Activated T-cell treated with anti-CD3 and anti-CD28 coated beads for 4 hours (primary cell): ENCODE measurements at regions not wholly inside any gene's neighbourhood (a gene's known extent, or its start where the extent isn't known, plus 50 kb on each side); places are given as distances from the start of the nearest gene placed in this dataset.

ENCODE experiments used
- DNase-seq: peaks from one replicate; pipeline ENCODE4 v3.0.0-alpha.2; 2020

DNA sequence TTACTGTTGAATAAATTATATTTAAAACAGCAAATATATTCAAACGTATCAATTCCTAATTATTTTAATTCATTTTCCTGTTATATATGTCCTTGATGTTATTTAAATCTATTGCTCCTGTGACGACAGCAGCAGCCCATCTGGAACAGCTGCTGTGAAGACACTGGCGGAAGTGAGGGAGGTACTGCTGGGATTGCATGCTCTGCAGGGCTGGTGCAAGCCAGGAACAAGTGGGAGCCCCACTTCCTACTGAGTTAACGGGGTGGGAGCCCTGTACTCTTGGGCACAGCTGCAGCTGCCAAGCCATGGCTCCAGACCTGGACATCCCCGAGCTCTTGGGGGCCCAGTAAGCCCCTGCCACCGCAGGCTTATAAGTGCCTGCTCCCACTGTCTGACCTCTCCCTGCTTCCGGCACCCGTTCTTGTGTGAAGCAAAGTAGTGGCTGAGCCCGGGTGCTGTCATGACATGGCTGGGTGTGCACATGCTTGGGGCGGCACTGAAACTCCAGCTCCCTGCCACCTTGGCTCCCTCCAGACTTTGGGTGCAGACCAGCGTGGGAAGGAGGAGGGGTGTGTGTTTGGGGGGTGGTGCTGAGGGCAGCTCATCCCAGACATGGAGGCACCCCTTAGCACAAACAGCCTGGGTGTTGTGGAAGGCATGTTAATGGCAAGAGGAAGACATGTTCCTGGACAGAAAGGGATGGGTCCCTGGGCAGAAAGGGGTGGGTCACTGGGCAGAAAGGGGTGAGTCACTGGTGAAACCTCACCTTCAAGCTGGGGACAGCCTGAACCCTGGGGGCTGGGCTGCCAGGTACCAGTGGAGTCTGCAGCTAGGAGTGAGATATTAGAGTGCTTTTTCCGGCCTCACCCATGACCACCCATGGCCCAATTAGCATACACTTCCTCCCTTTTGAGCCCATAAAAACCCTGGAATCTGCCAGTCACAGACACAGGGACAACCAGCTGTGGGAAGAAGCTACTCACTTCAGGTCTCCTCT is 1981.3 kb upstream of the IGFBP7 start:
- DNase-seq: no peak

DNA sequence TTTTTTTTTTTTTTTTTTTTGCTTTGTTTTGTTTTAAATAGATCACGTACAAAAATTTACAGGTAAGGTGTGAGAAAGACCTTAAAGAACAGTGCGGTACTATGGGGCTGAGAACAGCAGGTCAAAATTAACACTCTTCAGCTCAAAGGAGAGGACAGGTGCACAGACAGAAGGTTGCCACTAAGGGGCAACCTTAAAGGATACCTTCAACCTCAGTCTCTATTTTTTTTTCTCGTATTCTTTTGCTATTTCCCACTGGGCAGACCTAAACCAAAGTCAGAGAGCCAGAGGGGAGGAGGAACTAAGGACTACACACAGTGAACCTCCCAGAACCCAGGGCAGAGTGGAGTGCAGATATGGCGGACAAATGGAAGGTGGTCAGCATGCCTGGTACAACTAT is 1984.3 kb upstream of the IGFBP7 start:
- DNase-seq: no peak

DNA sequence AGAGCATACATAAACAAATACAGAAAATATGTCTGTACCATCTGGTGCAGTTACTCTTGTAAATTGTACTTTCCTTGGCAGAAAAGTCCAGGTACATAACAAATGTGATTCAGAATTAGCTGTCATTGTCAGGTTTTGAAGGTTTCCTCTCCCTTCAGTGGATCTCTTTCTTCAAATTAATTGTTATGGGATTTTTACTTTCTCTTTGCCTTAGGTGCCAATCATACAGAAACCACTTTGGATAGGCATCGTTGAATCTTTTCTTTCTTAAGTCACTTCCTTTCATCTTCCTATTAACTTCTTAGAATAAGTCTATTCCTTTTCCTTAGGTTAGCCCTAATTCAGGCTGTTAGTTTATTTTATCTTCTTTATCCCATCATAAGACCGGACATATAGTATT is 1992.1 kb upstream of the IGFBP7 start:
- DNase-seq: no peak

DNA sequence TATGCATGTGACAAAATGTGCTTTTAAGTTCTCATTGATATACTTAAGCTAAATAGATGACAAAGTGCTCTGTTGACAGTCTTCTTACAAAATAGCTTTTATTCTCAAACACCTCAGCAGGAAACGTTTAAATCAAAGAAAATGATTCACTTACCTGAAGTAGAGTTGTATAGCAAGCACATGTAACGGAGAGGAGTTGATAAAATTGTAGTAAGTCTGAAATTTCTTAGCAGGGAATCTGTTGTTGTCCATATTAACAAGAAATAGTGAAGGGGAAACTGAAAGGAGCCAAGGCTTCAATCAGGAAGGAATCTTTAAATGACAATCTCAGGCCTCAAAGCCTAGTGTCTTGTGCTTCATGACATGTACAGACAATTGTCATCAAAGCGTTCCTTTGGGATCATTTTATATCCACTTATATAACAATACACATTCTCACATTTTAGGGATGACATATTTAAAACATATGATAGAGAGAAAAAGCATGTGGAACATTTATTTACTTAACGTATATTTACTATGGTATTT is 2010.2 kb upstream of the IGFBP7 start:
- DNase-seq: no peak

DNA sequence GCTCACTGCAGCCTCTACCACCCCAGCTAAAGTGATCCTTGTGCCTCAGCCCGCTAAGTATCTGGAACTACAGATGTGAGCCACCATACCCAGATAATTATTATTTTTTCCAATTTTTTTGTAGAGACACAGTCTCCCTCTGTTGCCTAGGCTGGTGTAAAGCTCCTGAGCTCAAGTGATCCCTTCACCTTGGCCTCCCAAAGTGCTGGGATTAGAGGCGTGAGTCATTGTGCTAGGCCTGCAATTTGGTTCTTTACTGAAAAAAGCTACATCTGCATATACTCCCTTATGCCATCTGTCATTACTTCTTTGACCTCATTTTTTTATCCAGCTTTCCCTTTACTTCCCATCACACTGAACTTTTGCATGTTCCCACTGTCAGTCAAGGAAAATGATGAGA is 2012.4 kb upstream of the IGFBP7 start:
- no peak for DNase-seq

DNA sequence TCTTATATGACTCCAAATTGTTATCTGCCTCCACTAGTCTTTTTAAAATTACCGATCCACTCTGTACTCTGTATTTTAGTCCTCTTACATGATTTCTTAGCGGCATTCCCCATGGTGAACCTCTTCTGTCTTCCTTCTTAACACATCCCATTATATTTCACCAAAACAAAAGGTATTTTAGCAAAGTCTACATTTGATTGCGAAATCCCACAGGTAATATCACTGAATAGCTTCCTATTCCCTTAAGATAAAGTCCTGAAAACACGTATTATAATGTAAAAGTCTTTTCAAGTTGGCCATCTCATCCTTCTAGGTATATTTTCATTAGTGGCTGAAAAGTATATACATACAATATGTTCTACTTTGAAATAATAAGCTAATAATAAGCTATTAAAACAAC is 2016.0 kb upstream of the IGFBP7 start:
- DNase-seq: no peak

DNA sequence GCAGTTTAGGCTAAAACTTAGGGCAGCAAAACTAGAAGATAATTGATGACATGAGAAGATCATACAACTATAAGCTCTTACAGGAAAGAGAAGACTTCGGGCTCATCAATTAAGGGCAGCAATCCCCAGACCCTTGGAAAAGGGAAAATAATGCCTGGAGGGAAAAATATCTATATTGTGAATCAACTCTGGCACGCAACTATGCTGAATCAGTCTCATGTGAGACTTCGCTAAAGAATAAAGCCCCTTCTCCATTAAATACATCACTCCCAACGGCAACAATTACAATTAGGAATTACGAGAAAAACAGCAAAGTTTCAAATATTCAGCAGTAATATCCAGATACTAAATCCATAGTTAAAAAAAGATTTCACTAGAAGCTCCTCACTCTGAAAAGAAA is 2016.8 kb upstream of the IGFBP7 start:
- DNase-seq: no peak

DNA sequence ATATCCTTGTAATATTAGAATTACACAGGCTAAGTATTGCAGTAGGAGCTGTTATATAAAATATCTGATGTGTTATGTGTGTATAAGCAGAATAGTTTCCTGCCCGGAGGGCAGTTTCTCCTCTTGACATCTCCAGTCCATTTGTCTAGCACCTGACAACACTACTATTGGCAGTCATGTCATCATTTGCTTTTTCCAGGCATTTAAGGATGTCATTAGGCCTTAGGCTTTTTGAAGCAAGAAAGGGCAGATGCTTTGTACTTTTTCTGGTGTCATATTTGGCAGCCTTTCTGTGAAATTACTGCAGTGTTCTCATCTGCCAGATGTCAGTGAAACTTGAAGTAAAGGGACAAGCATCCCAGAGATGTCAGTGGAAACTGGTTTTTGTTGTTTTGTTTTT is 2017.6 kb upstream of the IGFBP7 start:
- no peak for DNase-seq

DNA sequence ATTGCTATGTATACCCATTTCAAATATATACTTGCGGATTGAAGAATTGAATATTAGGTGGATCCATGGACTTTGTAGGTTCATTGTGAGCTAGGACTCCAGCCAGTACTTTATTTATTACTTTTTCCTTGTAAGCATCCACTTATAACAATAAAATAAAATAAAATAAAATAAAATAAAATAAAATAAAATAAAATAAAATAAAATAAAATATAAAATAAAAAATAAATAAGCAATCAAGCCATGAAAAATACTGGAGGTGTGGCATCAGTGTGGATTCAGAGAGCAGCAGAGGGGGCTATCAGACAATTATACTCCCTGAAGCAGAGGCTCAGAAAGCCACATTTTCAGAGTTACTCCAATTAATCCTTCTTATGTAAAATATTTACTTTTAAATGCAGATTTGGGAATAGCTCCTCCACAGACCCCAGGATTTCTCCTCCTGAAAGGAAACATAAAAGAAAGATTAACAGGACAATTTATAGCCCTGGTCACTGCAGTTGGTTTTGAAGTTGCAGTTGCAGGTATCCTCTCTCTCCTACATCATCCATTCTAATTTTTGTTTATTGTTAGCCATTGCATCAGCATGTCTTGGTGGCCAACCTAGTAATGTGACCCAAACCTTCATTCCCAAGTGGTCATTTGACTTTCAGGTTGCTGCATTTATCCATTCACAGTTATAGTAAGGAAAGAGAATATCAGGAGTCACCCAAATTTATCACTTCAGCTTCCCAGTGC is 2025.2 kb upstream of the IGFBP7 start:
- DNase-seq: no peak

DNA sequence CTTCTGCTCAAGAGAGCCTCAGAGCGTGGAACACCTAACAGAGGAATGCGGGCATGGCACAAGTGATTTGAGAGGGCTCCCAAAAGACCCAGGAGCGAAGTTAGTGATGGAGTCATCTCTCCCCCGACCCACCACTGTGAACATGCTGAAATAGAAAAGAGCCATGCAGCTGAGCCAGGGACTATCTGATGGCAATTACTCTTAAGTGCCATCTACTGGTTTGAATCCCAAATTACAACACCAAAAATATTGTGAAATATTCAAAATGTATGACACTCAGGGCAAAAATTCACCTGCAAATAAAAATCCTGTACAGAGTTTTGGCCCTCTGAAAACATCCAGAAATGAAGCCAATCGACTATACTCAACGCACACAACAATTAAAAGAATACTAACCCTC is 2038.9 kb upstream of the ADGRL3 start:
- DNase-seq: no peak

DNA sequence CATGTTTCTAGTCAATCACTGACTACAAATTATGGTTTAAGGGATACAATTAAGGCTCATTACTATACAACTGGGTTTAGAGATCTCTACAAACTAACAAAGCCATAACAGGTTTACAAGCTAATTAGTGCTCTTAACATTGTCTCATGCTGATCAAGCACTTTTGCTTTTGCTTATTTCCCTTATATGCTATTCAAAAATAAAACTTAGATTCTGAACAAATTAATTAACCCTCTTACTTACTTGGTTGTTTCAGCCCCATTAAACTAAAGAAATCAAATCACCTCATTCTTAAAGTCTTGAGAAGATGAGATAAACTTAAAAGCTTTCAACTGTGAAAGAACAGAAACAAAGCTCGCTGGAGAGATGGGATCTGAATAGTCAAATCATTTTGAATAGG is 2024.5 kb upstream of the ADGRL3 start:
- DNase-seq: no peak

DNA sequence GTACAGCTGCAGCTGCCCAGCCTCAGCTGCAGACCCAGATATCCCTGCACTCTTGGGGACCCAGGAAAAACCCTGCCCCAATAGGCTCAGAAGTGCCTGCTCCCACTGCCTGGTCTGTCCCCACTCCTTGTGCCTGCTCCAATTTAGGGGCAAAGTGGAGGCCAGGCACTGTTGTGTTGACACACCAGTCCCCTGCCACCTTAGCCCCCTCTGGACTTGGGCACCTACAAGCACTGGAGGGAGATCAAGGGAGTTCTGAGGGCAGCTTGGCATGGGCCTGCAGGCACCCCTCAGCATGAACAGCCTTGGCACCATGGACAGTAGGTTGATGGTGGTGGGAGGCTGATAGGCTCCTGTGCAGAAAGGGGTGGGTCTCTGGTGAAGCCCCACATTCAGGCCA is 2020.8 kb upstream of the ADGRL3 start:
- no peak for DNase-seq

DNA sequence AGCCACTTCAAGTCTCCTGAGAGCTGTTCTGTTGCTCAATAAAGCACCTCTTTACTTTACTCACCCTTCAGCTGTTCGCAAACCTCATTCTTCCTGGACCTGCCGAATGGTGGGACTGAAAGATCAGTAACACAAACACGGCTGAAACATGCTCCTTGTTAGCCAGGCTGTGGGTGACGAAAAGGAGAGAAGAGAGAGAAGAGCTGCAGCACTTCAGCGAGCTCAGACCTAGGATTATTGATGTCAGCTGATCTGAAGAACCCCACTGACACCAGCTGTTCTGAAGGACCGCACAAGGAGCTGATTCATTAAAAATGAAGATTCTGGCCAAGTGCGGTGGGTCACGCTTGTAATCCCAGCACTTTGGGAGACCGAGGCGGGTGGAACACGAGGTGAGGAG is 2020.0 kb upstream of the ADGRL3 start:
- DNase-seq: no peak

DNA sequence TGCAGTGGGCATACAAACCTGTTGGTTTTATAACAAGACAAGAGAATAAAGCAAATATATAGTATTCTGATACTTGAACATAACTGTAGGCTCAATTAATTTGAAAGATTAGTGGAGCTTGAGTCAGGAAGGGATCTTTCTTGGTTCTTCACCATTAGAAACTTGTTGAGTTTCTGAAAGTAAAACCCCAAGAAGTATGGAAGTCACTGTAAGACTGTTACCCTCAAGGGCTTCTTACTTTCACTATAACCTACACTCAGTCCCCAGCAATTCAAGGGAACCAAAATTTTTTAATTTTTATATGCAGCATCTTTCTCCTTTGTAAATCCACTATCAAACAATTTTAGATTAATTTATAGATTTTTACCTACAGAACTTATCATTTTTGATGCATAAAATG is 2019.2 kb upstream of the ADGRL3 start:
- DNase-seq: no peak

DNA sequence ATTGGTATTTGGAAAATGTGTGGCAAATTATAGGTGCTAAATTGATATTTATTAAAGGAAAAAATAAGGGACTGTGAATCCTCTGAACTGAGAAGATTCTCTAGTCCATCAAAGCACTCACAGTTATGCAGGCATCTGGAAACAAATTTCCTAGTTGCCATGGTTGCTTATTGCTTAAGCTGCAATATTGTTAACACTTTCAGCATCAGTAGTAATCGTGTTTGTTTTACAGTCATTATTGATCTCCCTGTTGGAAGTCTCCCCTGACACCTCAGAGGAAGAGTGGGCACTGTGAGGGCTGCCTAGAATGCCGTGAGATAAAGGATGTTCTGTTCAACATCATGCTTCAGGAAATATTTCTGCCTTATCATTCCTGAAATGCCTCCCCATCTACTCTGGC is 2004.3 kb upstream of the ADGRL3 start:
- no peak for DNase-seq

DNA sequence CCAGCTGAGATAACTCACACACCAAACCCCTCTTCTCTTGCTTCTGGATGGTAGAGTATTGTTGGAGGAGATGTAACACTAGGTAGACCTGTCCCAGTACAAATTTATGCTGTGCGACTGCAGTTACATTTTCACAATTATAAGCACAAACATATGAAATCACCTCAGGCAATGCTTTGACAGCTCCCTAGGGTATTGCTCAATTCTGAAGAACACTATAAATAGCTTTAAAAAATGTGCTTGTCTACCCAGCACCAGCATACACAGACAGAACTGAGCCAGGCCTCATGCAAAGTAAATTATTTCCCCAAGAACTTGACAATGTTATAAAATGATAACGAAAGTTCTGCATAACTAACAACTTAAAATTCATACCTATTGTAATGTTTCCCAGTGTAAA is 1999.1 kb upstream of the ADGRL3 start:
- no peak for DNase-seq

DNA sequence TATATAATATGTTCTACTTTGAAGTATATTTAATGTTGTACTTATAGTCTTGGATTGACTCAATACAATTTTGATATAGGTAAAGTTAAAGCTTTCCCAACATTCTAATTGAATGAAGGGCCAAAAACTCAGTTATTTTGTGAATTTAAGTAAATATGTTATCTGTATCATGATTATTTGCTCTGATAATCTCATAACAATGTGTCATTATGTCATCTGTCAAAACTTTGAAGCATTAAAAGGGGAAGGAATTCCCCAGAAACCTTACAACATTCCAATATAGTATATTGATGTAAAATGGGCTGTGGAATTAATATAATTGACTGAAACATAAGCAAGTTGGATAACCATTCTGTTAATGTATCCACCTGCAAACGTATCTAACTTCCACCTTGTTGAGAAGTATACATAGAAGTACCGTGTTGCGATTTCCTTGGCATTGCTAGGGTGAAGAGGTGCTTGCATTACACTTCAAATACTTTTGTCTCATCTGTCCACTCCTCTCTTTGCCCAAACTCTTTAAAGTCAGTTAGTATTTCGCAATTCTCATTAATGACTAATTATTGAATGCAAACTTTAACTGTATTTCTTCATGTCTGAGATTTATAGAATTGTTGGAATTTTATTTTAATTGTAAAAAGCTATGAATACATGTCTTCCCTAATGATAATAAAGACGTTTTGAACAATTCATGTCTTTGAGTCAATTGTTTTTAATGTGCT is 1982.1 kb upstream of the ADGRL3 start:
- no peak for DNase-seq

DNA sequence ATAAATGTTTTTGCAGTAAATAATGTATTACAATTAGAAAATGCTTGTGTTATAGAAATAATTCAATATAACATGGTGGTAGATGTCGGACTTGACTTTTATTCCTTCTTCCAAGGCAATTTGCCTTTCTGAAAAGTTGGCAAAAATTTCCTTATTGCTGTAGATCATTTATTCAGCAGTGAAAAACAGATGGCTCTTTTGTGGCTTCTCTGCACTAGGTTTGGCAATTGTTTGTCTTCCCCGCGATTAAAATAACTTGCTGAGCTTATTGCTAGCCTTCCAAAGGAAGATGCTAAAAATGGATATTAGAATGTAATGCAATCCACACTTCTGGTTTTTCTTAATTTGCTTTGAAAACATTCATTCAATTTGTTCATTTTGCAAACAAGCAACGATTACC is 1977.9 kb upstream of the ADGRL3 start:
- no peak for DNase-seq

DNA sequence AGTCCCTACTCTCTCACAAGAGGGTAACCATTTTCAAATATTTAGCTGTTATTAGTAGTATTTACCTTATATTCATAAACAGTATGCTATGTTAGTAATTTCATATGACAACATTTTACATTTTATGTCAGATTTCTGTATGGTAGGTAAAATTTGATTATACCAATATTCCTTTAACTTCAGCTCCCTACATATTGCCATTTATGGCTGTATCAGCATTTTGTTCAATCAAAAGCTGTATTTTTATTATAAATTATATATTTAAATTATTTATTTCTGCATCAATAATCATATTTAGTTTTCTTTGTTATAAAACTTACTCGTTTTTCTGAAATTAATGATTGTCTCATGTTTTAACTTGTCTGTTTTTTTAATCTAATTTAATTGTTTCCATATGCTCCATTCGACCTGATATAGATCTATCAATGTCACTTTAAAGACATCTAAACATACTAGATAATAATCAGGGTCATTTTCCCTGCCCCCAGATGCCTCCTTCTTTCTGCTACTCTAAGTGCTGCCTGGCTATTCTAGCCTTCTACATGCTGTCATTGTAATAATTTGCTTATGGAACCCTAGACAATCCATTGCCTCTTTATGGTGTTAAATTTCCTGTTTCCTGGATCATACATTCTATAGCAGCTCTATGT is 1976.7 kb upstream of the ADGRL3 start:
- DNase-seq: no peak

DNA sequence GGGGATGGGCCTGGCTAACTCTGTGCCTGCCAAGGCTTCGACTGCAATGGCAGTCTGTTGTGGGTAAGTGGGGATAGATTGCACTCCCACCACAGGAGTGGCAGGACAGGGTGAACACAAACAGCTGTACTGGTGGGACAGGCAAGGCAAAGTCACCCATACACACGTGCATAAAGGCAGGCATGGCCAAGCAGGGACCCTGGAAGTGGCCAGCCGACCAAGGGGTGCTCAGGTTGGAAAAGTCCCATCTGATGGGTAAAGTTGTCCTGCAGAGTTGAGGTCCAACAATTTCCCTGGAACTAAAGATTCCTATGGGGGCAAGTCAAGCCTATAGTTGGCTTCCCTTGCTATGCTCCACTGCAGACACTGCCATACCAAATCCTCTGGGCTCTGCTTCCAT is 1961.9 kb upstream of the ADGRL3 start:
- DNase-seq: no peak

DNA sequence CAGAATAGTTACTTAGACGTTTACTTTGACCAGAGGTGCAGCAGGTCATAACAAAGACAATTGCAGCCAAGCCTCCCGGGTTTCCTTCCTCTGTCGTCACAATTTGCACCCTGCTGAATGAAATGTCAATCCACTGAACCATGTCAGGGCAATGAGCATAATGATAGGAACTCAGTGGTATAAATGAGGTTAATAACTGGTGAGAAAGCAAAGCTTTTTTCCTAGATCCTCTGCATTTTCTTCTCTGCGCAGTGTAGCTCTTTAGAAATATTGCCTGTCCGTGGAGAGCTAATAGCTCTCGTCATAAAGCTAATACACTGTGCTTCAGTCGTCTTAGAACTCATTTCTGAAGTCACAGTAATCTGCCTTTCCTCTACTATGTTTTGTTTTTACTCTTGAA is 1960.1 kb upstream of the ADGRL3 start:
- DNase-seq: no peak

DNA sequence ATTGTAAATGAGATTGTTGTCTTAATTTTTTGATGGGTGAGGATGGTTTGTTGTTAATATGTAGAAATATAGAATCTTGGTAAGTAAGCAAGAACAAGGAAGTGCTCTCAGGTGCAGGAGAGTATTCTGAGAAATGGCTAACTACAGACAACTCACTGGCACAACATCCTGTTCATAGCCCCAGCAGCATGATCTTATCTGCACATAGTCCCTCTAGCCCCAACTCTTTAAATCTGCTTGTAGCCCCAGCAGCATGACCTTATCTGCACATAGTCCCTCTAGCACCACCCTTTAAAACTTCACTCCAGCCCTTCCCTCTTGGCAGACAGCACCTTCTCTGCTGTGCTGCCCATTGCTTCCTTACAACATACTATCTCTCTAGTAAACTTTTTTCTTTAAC is 1957.1 kb upstream of the ADGRL3 start:
- no peak for DNase-seq

DNA sequence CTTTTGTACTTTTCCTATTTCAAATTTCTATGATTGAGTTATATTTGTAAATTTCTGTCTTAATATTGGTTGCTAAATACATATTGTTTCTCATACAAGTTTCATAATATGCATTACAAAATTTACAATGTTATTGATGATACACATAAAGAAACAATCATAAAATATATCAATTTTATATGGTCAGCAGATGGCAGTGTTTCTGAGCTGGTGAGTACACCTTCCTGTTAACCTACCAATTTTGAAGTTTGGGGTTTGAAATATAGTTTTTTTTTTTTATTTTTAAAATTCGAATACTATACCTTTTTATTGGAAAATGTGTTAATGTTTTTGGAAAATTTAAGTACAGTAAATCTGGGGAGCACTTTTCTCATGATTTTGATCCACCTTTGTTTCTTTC is 1953.1 kb upstream of the ADGRL3 start:
- DNase-seq: no peak
